ENCODE measurements at regions not wholly inside any gene's neighbourhood (a gene's known extent, or its start where the extent isn't known, plus 50 kb on each side); places are given as distances from the start of the nearest gene placed in this dataset.

- no peak for TF ChIP-seq REST (IDR thresholded peaks at IDR 0.05; ENCODE audit: borderline replicate concordance)
- no peak for TF ChIP-seq POLR2AphosphoS5 (IDR thresholded peaks at IDR 0.05)
- TF ChIP-seq CTCF (IDR thresholded peaks at IDR 0.05; ENCODE audit: poor library complexity, severe bottlenecking) = no peak
- TF ChIP-seq MXI1 (conservative IDR thresholded peaks at IDR 0.05; ENCODE audit: poor library complexity, severe bottlenecking) = no peak
These were observed 122.5 kb upstream of the C1orf87 start for GRCh38 chr1:60196026-60196425.
